GM23338 (cell line): ENCODE measurements at regions not wholly inside any gene's neighbourhood (a gene's known extent, or its start where the extent isn't known, plus 50 kb on each side); places are given as distances from the start of the nearest gene placed in this dataset.

Experiments used
- ATAC-seq: fragments of 200-7000 bp; cut with Tn5 transposase; 3 replicates; pipeline ENCODE4 v1.9.1; 2020
- DNase-seq: peaks from one replicate; pipeline ENCODE4 v3.0.0-alpha.2; 2015; ENCODE audit warnings: low spot score
- H2AFZ ChIP-seq: fragments of 200-600 bp; sonication (generic); 2 replicates; pipeline ENCODE4 v1.8.0; 2016; ENCODE audit warnings: antibody characterized with exemption, mild to moderate bottlenecking, moderate library complexity
- H3F3A ChIP-seq: fragments of 200-600 bp; sonication (generic); replicated peaks from 2 replicates; pipeline ENCODE4 v1.8.0; 2017; ENCODE audit warnings: antibody characterized with exemption, mixed run types, low read depth
- H3K27ac ChIP-seq: fragments of 200-600 bp; sonication (generic); 2 replicates; pipeline ENCODE4 v1.6.1; 2016; ENCODE audit warnings: low read depth
- H3K27me3 ChIP-seq: fragments of 200-600 bp; sonication (generic); 2 replicates; pipeline ENCODE4 v1.8.0; 2016; ENCODE audit warnings: mild to moderate bottlenecking, mixed run types, moderate library complexity; ENCODE audit not compliant: insufficient read depth
- H3K36me3 ChIP-seq: fragments of 200-600 bp; sonication (generic); 2 replicates; pipeline ENCODE4 v1.8.0; 2016; ENCODE audit warnings: mild to moderate bottlenecking; ENCODE audit not compliant: insufficient read depth
- H3K4me1 ChIP-seq: fragments of 200-600 bp; sonication (generic); 2 replicates; pipeline ENCODE4 v1.8.0; 2016; ENCODE audit warnings: mild to moderate bottlenecking, moderate library complexity; ENCODE audit not compliant: insufficient read depth
- H3K4me2 ChIP-seq: fragments of 200-600 bp; sonication (generic); 2 replicates; pipeline ENCODE4 v1.7.1; 2017; ENCODE audit warnings: mixed run types
- H3K4me3 ChIP-seq: fragments of 200-600 bp; sonication (generic); 2 replicates; pipeline ENCODE4 v1.6.1; 2016; ENCODE audit warnings: mixed run types
- H3K79me2 ChIP-seq: fragments of 200-600 bp; sonication (generic); replicated peaks from 2 replicates; pipeline ENCODE4 v1.8.0; 2017; ENCODE audit warnings: mild to moderate bottlenecking; ENCODE audit not compliant: insufficient read depth
- H3K9me2 ChIP-seq: fragments of 200-600 bp; sonication (generic); 2 replicates; pipeline ENCODE4 v1.8.0; 2017; ENCODE audit not compliant: insufficient read depth
- H4K20me1 ChIP-seq: fragments of 200-600 bp; sonication (generic); replicated peaks from 2 replicates; pipeline ENCODE4 v1.8.0; 2017; ENCODE audit warnings: mild to moderate bottlenecking; ENCODE audit not compliant: insufficient read depth
- H3K27ac Mint-ChIP-seq: 2 replicates; pipeline ENCODE4 v1.8.0; 2020; ENCODE audit warnings: inconsistent platforms, mild to moderate bottlenecking, moderate library complexity, mixed read lengths
- H3K27me3 Mint-ChIP-seq: 3 replicates; pipeline ENCODE4 v1.8.0; 2022; ENCODE audit warnings: low read depth, mild to moderate bottlenecking, moderate library complexity, mixed read lengths, inconsistent platforms; ENCODE audit not compliant: insufficient read depth, poor library complexity
- H3K36me3 Mint-ChIP-seq: 3 replicates; pipeline ENCODE4 v1.8.0; 2021; ENCODE audit warnings: low read depth, mild to moderate bottlenecking, inconsistent platforms, moderate library complexity, mixed read lengths
- H3K4me1 Mint-ChIP-seq: 3 replicates; pipeline ENCODE4 v1.8.0; 2020; ENCODE audit warnings: mild to moderate bottlenecking, inconsistent platforms, mixed read lengths
- H3K4me3 Mint-ChIP-seq: 3 replicates; pipeline ENCODE4 v1.8.0; 2021; ENCODE audit warnings: moderate library complexity, mild to moderate bottlenecking, inconsistent platforms, mixed read lengths
- H3K9me3 Mint-ChIP-seq: 3 replicates; pipeline ENCODE4 v1.8.0; 2020; ENCODE audit warnings: moderate library complexity, mild to moderate bottlenecking, inconsistent platforms, mixed read lengths
- EZH2 ChIP-seq: fragments of 200-600 bp; sonication (generic); IDR thresholded peaks from one replicate; pipeline ENCODE4 v1.8.0; 2017; ENCODE audit warnings: antibody characterized with exemption, mild to moderate bottlenecking, low read depth; ENCODE audit not compliant: unreplicated experiment
- EZH2phosphoT487 ChIP-seq: fragments of 200-600 bp; sonication (generic); IDR thresholded peaks from one replicate; pipeline ENCODE4 v1.8.1; 2018; ENCODE audit warnings: antibody characterized with exemption; ENCODE audit not compliant: unreplicated experiment
- NANOG ChIP-seq: IDR thresholded peaks from 2 replicates; pipeline ENCODE4 v1.6.1; 2016; ENCODE audit warnings: antibody characterized with exemption, borderline replicate concordance
- POLR2AphosphoS5 ChIP-seq: IDR thresholded peaks from 2 replicates; pipeline ENCODE4 v1.6.1; 2016; ENCODE audit warnings: antibody characterized with exemption, low read depth
- STAT1 ChIP-seq: IDR thresholded peaks from one replicate; pipeline ENCODE4 v1.6.1; 2016; ENCODE audit warnings: antibody characterized with exemption; ENCODE audit not compliant: unreplicated experiment
- ZNF331 ChIP-seq: fragments of 250-450 bp; sonication (Bioruptor Pico); IDR thresholded peaks from 2 replicates; pipeline ENCODE4 v1.5.0; 2020; ENCODE audit warnings: low read depth, mild to moderate bottlenecking, moderate library complexity
- TF ChIP-seq, protein P1 (sequence below): fragments of 250-450 bp; sonication (Bioruptor Pico); IDR thresholded peaks from 2 replicates; pipeline ENCODE4 v1.5.0; 2020; ENCODE audit warnings: mild to moderate bottlenecking, moderate library complexity
- TF ChIP-seq, protein P2 (sequence below): IDR thresholded peaks from 2 replicates; pipeline ENCODE4 v1.6.1; 2016; ENCODE audit warnings: antibody characterized with exemption

DNA sequence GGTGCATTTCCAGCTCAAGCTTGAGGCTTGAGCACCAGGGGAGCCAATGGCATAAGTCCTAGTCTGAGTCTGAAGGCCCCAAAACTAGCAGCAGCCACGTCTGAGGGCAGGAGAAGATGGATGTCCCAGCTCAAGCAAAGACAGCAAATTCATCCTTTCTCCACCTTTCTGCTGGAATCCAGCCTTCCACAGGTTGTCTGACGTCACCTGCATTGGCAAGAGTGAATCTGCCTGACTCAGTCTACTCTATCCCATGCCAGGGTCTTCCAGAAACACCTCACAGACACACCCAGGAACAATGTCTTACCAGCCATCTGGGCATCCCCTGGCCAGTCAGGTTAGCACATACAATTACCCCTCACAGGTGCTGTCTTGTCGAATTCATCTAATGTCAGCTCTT lies 76.2 kb upstream of the SOX11 start (continued):
- TF ChIP-seq, protein P1, sequence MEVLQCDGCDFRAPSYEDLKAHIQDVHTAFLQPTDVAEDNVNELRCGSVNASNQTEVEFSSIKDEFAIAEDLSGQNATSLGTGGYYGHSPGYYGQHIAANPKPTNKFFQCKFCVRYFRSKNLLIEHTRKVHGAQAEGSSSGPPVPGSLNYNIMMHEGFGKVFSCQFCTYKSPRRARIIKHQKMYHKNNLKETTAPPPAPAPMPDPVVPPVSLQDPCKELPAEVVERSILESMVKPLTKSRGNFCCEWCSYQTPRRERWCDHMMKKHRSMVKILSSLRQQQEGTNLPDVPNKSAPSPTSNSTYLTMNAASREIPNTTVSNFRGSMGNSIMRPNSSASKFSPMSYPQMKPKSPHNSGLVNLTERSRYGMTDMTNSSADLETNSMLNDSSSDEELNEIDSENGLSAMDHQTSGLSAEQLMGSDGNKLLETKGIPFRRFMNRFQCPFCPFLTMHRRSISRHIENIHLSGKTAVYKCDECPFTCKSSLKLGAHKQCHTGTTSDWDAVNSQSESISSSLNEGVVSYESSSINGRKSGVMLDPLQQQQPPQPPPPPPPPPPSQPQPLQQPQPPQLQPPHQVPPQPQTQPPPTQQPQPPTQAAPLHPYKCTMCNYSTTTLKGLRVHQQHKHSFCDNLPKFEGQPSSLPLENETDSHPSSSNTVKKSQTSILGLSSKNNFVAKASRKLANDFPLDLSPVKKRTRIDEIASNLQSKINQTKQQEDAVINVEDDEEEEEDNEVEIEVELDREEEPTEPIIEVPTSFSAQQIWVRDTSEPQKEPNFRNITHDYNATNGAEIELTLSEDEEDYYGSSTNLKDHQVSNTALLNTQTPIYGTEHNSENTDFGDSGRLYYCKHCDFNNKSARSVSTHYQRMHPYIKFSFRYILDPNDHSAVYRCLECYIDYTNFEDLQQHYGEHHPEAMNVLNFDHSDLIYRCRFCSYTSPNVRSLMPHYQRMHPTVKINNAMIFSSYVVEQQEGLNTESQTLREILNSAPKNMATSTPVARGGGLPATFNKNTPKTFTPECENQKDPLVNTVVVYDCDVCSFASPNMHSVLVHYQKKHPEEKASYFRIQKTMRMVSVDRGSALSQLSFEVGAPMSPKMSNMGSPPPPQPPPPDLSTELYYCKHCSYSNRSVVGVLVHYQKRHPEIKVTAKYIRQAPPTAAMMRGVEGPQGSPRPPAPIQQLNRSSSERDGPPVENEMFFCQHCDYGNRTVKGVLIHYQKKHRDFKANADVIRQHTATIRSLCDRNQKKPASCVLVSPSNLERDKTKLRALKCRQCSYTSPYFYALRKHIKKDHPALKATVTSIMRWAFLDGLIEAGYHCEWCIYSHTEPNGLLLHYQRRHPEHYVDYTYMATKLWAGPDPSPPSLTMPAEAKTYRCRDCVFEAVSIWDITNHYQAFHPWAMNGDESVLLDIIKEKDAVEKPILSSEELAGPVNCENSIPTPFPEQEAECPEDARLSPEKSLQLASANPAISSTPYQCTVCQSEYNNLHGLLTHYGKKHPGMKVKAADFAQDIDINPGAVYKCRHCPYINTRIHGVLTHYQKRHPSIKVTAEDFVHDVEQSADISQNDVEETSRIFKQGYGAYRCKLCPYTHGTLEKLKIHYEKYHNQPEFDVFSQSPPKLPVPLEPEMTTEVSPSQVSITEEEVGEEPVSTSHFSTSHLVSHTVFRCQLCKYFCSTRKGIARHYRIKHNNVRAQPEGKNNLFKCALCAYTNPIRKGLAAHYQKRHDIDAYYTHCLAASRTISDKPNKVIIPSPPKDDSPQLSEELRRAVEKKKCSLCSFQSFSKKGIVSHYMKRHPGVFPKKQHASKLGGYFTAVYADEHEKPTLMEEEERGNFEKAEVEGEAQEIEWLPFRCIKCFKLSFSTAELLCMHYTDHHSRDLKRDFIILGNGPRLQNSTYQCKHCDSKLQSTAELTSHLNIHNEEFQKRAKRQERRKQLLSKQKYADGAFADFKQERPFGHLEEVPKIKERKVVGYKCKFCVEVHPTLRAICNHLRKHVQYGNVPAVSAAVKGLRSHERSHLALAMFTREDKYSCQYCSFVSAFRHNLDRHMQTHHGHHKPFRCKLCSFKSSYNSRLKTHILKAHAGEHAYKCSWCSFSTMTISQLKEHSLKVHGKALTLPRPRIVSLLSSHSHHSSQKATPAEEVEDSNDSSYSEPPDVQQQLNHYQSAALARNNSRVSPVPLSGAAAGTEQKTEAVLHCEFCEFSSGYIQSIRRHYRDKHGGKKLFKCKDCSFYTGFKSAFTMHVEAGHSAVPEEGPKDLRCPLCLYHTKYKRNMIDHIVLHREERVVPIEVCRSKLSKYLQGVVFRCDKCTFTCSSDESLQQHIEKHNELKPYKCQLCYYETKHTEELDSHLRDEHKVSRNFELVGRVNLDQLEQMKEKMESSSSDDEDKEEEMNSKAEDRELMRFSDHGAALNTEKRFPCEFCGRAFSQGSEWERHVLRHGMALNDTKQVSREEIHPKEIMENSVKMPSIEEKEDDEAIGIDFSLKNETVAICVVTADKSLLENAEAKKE (CRISPR knock-in tag), result no peak
- no peak for TF ChIP-seq ZNF331 (CRISPR knock-in tag)

DNA sequence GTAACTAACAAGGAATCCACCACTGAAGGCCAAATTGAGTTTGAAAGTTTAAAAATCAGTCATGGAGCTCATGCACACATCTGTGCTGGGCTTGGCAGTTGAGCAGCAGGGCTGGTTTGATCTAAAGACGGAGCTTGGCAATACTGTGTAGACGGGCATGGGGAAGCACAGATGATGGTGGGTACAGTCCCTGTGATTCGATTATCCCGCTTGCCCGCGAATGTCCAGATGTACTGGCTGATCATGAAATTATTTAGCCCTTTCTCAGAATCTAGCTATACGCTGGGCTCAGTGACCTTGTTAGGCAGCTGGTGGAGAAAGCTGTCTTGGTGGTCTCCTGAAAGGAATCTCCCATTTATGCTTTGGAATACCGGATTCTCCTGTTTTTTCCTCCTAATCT lies 74.8 kb upstream of the SOX11 start:
- no peak for DNase-seq
- no peak for ATAC-seq
- Mint-ChIP-seq H3K27ac (no peak overlapping the region), H3K9me3 (peaks cover 69% of the 10 kb centered on the region), H3K4me1 (no peaks in the 10 kb centered on the region), H3K36me3 (no peaks in the 10 kb centered on the region), H3K4me3 (no peak overlapping the region), H3K27me3 (no peaks in the 10 kb centered on the region)
- H3K4me1 ChIP-seq, result no peaks in the 10 kb centered on the region
- H3K27me3 ChIP-seq, result no peaks in the 10 kb centered on the region
- H2AFZ ChIP-seq, result no peak overlapping the region
- H3K4me2 ChIP-seq, result no peak overlapping the region
- H3K79me2 ChIP-seq, result no peaks in the 10 kb centered on the region
- H3K27ac ChIP-seq, result no peak overlapping the region
- H3F3A ChIP-seq, result no peaks in the 10 kb centered on the region
- no peaks in the 10 kb centered on the region for H3K36me3 ChIP-seq
- H3K4me3 ChIP-seq, result no peak overlapping the region
- H4K20me1 ChIP-seq, result no peaks in the 10 kb centered on the region
- H3K9me2 ChIP-seq, result no peaks in the 10 kb centered on the region; the same call in 1 of the 2 replicates
- TF ChIP-seq STAT1 (no peak), NANOG (no peak), POLR2AphosphoS5 (no peak), EZH2 (no peak), EZH2phosphoT487 (no peak), ZNF331 (CRISPR knock-in tag) (no peak)
- TF ChIP-seq, protein P2, sequence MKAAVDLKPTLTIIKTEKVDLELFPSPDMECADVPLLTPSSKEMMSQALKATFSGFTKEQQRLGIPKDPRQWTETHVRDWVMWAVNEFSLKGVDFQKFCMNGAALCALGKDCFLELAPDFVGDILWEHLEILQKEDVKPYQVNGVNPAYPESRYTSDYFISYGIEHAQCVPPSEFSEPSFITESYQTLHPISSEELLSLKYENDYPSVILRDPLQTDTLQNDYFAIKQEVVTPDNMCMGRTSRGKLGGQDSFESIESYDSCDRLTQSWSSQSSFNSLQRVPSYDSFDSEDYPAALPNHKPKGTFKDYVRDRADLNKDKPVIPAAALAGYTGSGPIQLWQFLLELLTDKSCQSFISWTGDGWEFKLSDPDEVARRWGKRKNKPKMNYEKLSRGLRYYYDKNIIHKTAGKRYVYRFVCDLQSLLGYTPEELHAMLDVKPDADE, result no peak
- TF ChIP-seq, protein P1 (CRISPR knock-in tag), result no peak
